Anterior cingulate cortex (tissue), 58 donors: ENCODE measurements at regions not wholly inside any gene's neighbourhood (a gene's known extent, or its start where the extent isn't known, plus 50 kb on each side); places are given as distances from the start of the nearest gene placed in this dataset.
A peak's percentile ranks its signal among the peaks of the same experiment; 100 is the strongest.
"Not testable (repeated sequence)": the region's sequence is repeated elsewhere in the genome, so short reads cannot be mapped to it uniquely, and the experiment has no call there.

Source experiments
- DNase-seq, 58 donors: peaks; one replicate each; lab custom pipeline; 2025; lab: John Stamatoyannopoulos, UW

- no peak for DNase-seq
Measured at GRCh38 chr7:81385370-81385769, 384.5 kb downstream of the HGF start.

GRCh38 chr7:81383846-81384245, 386.0 kb downstream of the HGF start:
- no peak for DNase-seq

- DNase-seq = not testable (repeated sequence)
Measured at GRCh38 chr7:81374641-81375040, 395.2 kb downstream of the HGF start.

- no peak for DNase-seq
Measured at GRCh38 chr7:81370822-81371221, 399.0 kb downstream of the HGF start.

- peak in 1 of 58 donors; percentile 2 for DNase-seq
Measured at GRCh38 chr7:81367326-81367931, 402.4 kb downstream of the HGF start.

- DNase-seq = no peak
Measured at GRCh38 chr7:81366546-81366945, 403.3 kb downstream of the HGF start.

GRCh38 chr7:81361769-81362312, 408.0 kb downstream of the HGF start:
- DNase-seq = no peak

- no peak for DNase-seq
Measured at GRCh38 chr7:81355911-81356310, 413.9 kb downstream of the HGF start.

- DNase-seq = no peak
Measured at GRCh38 chr7:81349044-81349443, 420.8 kb downstream of the HGF start.

- DNase-seq = no peak
Measured at GRCh38 chr7:81339946-81340345, 421.1 kb upstream of the SEMA3C start.

GRCh38 chr7:81333536-81333935, 414.7 kb upstream of the SEMA3C start:
- no peak for DNase-seq

- no peak for DNase-seq
Measured at GRCh38 chr7:81333004-81333403, 414.2 kb upstream of the SEMA3C start.

GRCh38 chr7:81331061-81332018, 412.5 kb upstream of the SEMA3C start:
- DNase-seq = no peak

- no peak for DNase-seq
Measured at GRCh38 chr7:81330108-81330507, 411.3 kb upstream of the SEMA3C start.

- no peak for DNase-seq
Measured at GRCh38 chr7:81327468-81328266, 408.8 kb upstream of the SEMA3C start.

GRCh38 chr7:81321949-81322348, 403.1 kb upstream of the SEMA3C start:
- DNase-seq = no peak

- no peak for DNase-seq
Measured at GRCh38 chr7:81317741-81318140, 398.9 kb upstream of the SEMA3C start.

GRCh38 chr7:81308643-81309322, 389.9 kb upstream of the SEMA3C start:
- no peak for DNase-seq

GRCh38 chr7:81301815-81302214, 383.0 kb upstream of the SEMA3C start:
- DNase-seq = no peak

- no peak for DNase-seq
Measured at GRCh38 chr7:81300753-81301152, 381.9 kb upstream of the SEMA3C start.
